HUDEP-2 (cell line): ENCODE measurements at regions not wholly inside any gene's neighbourhood (a gene's known extent, or its start where the extent isn't known, plus 50 kb on each side); places are given as distances from the start of the nearest gene placed in this dataset.

Experiments
- DNase-seq, 76 experiments: peaks; one replicate each; lab custom pipeline; 2025; ENCODE audit not compliant: unreplicated experiment in 76 of 76; lab: John Stamatoyannopoulos, UW

DNA sequence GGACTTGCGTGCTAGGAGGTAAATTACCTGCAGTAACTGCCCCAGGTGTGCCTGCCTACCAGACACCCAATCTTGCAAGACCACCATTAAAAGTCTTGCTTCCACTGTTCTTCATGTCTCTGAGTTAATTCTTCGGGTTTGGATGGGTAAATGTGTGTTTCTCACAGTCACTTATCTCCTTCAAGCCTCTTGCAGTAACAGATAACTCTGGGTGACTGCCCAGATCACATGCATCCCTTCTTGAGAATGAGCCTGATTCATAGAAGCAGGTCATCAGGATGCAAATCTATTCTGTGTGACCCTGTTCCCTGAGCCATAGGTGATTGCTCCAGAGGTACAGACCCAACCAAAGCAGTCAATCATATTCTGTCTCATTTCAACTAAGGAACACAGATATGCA is 194.6 kb downstream of the METTL4 start:
- DNase-seq: peak in 2 of 76 experiments; percentile 0

DNA sequence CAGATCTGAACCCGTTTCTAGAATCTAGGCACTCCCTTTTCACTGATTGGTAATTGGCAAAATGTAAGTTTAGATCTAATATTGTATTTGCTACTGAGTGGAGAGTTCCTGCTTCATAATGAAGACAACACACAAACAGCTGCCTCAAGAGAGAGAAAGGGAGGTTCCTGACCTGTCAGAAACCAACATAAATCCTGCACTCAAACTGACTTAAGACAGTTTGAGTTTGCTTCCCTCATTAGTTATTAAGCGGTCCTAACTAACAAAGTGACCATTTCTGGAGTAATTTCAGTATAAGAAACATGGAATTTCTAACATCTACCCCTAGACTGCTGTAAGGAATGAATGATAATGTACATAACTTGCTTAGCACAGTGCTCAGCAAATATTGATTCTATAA is 191.2 kb downstream of the METTL4 start:
- no peak for DNase-seq

DNA sequence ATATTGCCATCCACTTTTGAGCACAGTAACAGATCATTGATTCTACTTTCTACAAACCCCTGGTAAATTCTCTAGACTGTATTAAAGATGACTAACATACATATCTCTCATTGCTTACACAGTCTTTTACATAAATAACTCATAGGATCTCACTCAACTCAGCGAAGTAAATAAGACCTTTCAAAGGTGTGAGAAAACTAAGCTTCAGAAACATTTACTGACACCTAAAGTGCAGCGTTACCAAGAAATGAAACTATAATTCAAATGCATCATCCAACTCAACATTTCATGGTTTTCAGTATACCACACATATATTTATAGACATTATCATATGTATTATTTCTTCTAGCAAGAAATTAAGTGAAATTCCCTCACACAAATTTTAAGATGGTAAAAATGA is 189.8 kb downstream of the METTL4 start:
- no peak for DNase-seq

DNA sequence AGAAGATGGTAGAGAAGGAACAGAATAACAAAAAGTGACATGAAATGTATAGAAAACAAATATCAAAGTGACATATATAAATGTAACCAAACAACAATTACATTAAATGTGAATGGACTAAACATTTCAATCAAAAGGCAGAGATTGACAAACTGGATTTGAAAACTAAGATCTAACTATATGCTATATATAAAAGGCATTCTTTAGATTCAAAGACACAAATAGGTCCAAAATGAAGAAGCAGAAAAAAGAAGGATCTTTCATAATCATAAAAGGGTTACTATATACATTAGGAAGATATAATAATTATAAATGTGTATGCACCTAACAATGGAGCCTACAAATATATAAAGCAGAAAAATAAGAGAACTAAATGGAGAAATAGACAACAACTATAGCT is 183.7 kb downstream of the METTL4 start:
- DNase-seq: no peak

DNA sequence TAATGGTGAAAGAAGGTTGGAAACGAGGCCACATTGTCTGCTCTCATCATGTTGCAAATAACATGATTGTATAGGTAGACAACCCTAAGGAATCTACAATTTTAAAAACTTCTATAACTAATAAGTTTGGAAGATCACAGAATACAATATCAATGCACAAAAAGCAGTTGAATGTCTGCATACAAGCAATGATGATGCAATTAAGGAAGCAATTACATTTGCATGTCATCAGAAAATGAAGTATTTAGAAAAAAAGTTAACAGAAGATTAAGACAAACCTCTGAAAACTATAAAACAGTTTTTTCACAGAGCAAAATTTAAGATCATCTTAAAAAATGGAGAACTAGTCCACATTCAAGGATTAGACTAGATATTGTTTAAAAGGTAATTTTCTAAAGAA is 181.1 kb downstream of the METTL4 start:
- no peak for DNase-seq

DNA sequence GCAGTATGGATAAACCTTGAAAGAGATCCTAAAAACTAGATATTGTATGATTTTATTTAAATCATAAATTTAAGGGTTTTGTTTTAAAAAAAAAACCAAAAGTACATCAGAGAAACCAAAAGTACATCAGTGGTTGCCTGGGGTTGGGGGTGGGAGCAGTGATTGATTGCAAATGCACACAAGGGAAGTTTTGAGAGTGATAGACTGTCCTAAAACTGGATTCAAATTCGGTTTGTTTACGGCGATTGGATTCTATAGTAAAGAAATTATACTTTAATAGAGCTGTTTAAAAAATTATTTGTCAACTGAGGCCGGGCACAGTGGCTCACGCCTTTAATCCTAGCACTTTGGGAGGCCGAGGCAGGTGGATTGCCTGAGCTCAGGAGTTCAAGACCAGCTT is 179.8 kb downstream of the METTL4 start:
- DNase-seq: no peak

DNA sequence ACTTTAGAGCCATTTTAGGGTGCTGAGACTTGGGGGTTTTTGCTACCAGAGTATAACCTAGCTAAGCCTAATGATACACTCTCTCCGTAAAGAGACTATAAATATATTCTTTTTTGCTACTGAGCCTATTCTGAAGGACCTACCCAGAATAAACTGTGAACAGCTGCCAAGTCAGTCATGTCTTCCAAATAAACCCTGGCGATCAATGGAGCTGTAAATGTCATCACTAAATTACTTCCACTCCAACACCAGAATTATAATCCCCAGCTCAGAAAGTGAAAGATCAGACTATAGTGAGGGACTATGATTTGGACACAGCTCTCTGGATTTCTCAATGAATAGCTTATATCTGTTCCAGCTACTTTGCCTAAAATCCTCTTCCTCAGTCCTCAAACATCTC is 178.9 kb downstream of the METTL4 start:
- DNase-seq: no peak

DNA sequence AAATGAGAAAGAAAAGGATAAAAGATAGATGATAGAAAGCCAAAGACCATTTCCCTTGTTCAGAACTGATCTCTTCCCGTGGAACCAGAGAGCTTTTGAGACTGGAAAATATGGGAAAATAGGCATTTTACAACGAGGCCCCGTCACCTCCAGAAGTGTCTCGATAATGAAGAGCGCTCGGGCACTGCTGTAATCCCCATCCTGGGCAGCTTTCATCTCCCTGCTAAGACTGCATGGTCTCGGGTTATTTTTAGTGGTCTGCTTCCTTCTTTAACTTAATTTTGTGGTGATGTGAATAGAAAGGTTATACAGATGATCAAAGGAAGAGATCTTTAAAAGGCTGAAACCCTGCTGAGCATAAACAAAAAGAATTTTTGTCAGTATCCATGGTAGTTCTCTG is 176.6 kb downstream of the METTL4 start:
- DNase-seq: no peak

DNA sequence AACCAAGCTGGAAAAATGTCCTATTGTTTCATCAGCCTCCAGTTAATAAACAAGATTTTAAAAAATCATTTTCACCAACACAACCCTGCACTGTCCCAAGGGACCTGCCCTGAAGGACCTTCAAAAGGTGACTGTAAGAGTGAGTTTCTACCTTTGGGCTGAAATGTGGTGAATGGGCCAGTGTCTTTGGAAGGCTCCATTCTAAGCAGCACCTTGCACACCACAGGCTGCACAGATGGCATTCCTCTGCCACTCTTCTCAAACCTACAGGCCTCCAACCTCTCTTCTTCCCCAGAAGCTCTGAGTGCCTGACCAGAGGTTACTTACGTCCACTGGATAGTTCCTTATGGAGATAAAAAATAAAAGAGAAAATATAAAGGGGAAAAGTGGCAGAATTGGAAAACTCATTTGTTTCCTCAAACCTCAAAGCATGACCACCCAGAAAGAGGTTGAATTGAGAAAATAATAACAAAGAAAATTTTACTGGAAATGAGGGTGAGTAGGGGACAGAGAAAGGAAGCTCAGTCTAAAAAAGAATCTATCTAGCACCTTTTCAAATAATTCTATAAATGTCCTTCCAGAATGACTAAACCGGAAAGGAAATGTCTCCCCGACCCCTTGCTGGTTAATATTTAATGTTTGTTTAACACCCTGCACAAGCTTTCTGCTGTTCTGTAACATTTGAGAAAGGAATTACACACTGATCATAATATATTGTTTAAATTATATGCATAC is 175.7 kb downstream of the METTL4 start:
- no peak for DNase-seq

DNA sequence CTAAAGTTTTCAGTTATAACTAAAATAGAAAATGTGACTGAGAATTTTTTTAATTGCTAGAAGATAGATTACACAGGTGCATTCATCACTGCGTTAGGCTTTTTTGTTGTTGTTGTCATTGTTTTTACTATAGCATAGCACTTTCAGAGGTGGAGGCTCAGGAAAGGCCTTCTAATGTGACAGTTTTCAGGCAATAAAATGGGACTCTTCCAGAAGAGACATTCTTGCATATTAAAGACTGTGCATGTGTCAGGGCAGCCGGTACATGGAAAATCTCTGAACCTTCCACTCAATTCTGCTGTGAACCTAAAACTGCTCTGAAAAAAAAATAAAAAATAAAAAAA is 175.2 kb downstream of the METTL4 start:
- no peak for DNase-seq

DNA sequence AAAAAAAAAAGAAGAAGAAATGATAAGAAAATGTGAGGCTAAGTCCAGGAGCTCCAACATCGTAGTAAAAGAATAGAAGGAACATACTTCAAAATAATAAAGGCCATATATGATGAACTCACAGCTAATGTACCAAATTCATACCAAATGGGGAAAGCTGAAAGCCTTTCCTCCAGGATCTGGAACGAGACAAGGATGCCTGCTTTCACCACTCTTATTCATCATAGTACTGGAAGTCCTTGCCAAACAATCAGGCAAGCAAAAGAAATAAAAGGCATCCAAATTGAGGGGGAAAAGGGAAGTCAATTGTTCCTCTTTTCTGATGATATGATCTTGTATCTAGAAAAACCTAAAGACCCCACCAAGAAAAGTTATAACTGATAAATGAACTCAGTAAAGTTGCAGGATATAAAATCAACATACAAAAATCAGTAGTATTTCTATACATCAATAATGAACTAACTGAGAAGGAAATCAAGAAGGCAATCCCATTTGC is 170.6 kb downstream of the METTL4 start:
- DNase-seq: no peak

DNA sequence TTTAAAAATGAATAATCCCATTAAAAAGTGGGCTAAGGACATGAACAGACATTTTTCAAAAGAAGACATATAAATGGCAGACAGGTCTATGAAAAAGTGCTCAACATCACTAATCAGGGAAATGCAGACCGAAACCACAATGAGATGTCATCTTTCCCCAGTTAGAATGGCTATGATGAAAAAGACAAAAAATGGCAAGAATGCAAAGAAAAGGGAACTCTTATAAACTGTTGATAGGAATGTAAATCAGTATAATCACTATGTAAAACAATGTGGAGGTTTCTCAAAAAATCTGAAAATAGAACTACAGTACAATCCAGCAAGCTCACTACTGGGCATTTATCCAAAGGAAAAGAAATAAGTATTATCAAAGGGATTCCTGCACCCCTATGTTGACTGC is 169.2 kb downstream of the METTL4 start:
- DNase-seq: no peak

DNA sequence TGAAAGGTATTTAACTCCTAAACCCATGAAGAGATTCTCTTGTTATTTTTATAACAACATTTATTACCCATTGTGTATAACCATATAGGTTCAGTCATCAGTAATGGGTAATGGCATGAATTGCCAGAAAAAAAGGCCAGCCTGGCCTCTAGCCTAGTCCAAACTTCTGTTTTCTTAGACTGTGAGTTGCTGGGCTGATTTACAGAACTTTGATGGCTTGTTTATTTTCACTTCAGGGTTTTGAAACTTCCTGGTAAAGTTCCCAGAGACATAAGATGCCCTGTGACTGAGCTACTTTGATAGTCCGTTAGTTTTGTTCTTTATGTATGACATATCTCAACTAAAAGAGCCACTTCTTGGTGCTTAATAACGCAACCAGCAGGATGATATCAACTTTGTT is 164.8 kb downstream of the METTL4 start:
- DNase-seq: no peak

DNA sequence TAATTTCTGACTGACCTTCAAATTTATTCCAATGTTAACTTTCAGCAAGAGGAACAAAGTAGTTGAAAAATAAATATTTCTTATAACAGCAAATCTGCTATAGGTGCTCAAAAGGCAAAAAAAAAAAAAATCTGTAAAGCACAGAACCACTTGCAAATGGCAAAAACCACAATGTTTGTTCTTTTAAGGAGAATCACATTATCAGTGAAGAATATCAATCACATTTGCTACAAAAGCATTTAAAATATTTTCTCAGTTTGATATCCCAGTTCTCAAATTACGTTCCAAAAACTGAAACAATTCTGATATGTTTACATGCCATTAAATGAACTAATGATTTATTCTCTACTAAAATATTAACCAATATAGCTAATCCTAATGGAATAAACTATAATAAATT is 163.3 kb downstream of the METTL4 start:
- DNase-seq: no peak

DNA sequence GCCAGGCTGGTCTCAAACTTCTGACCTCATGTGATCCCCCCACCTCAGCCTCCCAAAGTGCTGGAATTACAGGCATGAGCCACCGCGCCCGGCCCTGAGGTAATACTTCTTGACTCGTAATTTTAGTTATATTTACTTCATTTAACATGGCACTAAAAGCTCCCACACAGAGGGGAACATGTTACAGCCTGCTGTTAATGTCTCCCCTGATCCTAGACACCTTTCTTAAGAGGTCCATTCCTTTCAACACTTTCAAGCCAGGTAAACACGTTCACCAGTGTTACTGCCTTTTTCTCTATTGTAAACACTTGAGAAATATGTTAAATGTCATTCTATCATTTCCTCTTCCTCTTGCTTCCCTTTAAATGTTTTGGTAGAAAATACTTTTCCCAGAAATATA is 161.4 kb downstream of the METTL4 start:
- DNase-seq: no peak

DNA sequence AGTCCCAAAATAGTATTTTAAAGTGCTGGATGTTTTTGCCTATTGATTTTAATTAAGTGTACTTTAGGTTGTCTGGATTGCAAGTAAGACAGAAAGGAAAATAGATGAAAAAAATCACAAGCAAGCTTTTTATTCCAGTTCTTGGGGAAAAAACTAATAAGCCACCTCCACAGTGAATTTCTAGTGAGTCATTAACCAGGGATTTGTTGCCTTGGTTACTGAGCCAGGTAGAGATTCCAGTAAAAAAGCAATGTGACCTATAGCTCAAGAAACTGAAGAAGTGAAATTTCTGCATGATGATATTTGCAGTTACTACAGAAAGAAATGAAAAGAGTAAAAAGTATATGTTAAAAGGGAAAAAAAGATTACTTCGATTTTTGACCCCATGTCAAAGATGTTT is 160.6 kb downstream of the METTL4 start:
- no peak for DNase-seq

DNA sequence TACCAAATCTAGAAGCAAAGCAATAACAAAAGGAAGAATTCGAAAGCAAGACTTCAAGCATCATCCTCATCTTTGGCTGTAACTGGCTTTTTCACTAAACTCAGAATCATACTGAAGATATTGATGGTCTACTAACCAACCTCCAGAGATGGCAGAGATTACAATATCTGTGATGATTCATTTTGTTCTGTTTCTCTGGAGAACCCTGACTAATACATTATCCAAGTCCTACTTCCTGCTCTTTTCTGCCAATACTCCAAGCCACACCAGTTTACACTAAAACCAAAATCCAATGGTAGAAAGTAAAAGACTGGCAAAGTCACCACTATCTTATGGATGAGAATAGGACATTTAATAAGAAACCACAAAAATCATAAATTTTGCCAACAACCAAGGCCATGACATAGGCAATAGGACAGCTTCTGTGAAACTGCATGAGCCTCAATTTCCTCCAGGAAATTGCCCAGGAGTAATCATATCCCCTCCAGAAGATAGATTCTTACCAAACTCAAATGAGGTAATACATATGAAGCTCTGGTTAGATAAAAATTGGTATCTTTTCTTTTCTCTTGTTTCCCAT is 159.8 kb downstream of the METTL4 start:
- no peak for DNase-seq

DNA sequence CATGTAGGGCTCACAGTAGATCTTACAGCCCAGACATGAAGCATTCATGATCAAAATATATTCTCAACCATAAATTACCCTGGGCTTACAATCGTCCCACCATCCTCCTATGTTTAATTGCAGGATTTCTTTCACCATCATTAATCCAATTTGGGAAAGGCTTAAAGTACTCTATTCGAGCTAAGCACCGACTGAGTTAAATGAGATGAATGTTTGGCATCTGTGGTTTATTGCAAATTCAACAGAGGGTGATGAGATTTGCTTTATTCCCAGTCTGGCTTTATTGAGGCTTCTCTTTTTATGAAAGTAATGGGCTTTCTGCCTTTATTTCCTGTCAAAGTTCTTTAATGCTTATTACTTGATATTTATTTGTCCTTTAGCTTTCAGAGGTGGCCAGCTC is 159.0 kb downstream of the METTL4 start:
- no peak for DNase-seq

DNA sequence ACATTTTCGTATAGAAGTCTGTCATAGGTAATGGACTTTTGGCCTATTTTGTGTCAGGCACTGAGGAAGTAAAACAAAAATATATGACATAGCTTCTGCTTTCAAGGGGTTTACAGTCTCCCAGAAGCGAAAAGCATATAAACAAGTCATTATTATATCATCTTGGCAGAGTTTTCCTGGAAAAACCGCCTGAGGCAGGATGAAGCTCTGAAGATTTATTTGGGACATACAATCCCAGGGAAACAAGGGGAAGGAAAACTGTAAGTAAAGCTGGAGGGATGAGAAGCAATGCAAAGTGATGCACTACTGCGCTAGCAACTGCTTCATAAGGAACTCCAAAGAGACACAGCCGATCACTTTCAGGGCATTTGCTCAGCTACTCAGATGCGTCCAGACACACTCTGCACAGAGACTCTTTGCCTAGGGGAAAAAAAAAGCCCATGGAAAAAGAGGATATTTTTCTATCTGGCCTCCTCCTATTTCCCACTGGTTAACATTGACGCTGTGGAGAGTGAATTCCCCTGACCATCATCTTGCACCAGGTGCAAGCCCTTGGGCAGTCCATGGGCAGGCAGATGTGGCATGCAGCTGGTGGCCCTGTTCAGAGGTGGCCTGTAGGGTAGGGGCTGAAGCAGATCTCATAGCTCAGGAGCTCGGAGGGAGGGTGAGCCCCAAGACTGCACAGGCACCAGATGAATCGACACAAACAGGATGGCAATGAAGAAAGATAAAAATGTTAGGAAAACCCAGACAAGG is 158.1 kb downstream of the METTL4 start:
- no peak for DNase-seq

DNA sequence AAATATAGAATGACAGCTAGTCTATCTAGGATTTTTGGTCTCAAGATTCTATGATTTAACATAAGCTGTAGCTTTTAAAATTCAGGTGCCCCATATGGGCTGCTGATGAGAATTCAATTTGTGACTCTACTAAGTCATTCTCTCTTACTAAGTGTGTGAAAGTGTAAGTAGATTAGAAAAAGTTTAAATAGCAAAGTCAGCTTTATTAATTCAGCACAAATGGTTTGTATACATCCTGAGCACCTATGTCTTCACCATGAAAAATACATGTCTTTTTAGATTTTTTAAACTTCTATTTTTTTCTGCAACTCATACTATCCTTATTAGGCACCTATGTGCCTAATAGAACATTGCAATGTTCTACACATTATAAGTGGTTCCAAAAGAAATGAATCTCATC is 157.1 kb downstream of the METTL4 start:
- no peak for DNase-seq

DNA sequence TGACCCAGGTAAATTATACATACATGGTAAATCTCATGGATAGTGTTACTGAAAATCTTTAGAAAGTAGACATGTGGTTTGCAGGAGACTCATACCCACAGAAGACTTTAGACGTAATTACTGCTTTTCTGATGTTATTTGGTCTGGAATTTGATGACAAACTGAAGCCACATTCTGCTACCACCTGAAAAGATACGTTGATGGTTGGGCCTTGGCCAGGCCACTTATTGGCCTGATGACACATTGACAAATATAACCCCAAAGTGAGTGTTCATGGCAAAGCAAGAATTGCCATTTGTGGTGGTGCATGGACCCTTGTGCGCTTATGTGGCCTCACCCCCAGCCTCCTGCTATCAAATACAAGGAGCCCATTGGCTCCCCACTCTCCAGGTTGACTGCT is 155.6 kb downstream of the METTL4 start:
- DNase-seq: no peak
